T-cell (primary cell): ENCODE measurements at regions not wholly inside any gene's neighbourhood (a gene's known extent, or its start where the extent isn't known, plus 50 kb on each side); places are given as distances from the start of the nearest gene placed in this dataset.

Experiments used
- ATAC-seq, 4 experiments: fragments of 200-7000 bp in 3 of 4; fragments of 150-1000 bp in 1 of 4; cut with Tn5 transposase; replicated peaks in 1 of 4; 1 replicate in 3 of 4; 2 replicates in 1 of 4; pipeline ENCODE4 v1.10.0; 2021; ENCODE audit warnings: moderate library complexity in 3 of 4, mild to moderate bottlenecking in 2 of 4, moderate number of reproducible peaks in 1 of 4
- CTCF ChIA-PET, 2 donors: fragments of 300-600 bp; sonication (Branson Sonifier 250); formaldehyde crosslinking; loops; one replicate each; lab custom pipeline; 2022; ENCODE audit warnings: antibody characterized with exemption in 2 of 2; lab: Charles Lee
- POLR2A ChIA-PET, 2 donors: fragments of 300-600 bp; sonication (Branson Sonifier 250); formaldehyde crosslinking; loops; one replicate each; lab custom pipeline; 2022; ENCODE audit warnings: antibody characterized with exemption in 2 of 2; lab: Charles Lee
- DNase-seq, 35 experiments: peaks; one replicate each; pipeline versions ENCODE4 v3.0.0 to v3.0.0-alpha.2; 2013 to 2023
- H3K27ac ChIP-seq: one replicate; pipeline ENCODE4 v1.5.1; 2013; ENCODE audit warnings: low read length
- H3K27me3 ChIP-seq, 2 experiments: replicated peaks in 1 of 2; 1 replicate in 1 of 2; 2 replicates in 1 of 2; pipeline versions ENCODE4 v1.6.1 to v1.7.0; 2013; ENCODE audit warnings: low read length in 1 of 2, mixed read lengths in 1 of 2; ENCODE audit not compliant: control insufficient read depth in 2 of 2, insufficient read depth in 2 of 2; ENCODE audit errors: extremely low read depth in 1 of 2
- H3K36me3 ChIP-seq, 2 donors: 1 replicate in 1 of 2; 2 replicates in 1 of 2; pipeline versions ENCODE4 v1.6.1 to v1.7.0; 2013; ENCODE audit warnings: low read length in 1 of 2; ENCODE audit not compliant: control insufficient read depth in 2 of 2, insufficient read depth in 1 of 2; ENCODE audit errors: extremely low read depth in 1 of 2
- H3K4me1 ChIP-seq, 2 experiments: 1 replicate in 1 of 2; 2 replicates in 1 of 2; pipeline versions ENCODE4 v1.6.1 to v1.7.0; 2013; ENCODE audit warnings: low read length in 2 of 2, mixed read lengths in 1 of 2; ENCODE audit not compliant: insufficient read depth in 2 of 2, control insufficient read depth in 1 of 2; ENCODE audit errors: extremely low read depth in 1 of 2
- H3K4me3 ChIP-seq, 2 donors: 1 replicate in 1 of 2; 2 replicates in 1 of 2; pipeline versions ENCODE4 v1.5.1 to v1.7.0; 2013; ENCODE audit warnings: mild to moderate bottlenecking in 2 of 2, low read length in 1 of 2, moderate library complexity in 1 of 2; ENCODE audit not compliant: control insufficient read depth in 1 of 2; ENCODE audit errors: extremely low read depth in 1 of 2
- H3K9me3 ChIP-seq: 2 replicates; pipeline ENCODE4 v1.7.0; 2013
- H3K27ac Mint-ChIP-seq, 2 donors: one replicate each; pipeline ENCODE4 v1.8.0; 2020 to 2021; ENCODE audit warnings: mild to moderate bottlenecking in 2 of 2, mixed read lengths in 2 of 2
- H3K27me3 Mint-ChIP-seq, 2 donors: one replicate each; pipeline ENCODE4 v1.8.0; 2021 to 2022; ENCODE audit warnings: mixed read lengths in 2 of 2
- H3K36me3 Mint-ChIP-seq: one replicate; pipeline ENCODE4 v1.8.0; 2021; ENCODE audit warnings: mixed read lengths
- H3K4me1 Mint-ChIP-seq, 3 donors: one replicate each; pipeline ENCODE4 v1.8.0; 2020 to 2022; ENCODE audit warnings: mixed read lengths in 3 of 3, mild to moderate bottlenecking in 1 of 3
- H3K4me3 Mint-ChIP-seq, 3 donors: one replicate each; pipeline ENCODE4 v1.8.0; 2020 to 2022; ENCODE audit warnings: mild to moderate bottlenecking in 3 of 3, mixed read lengths in 3 of 3, moderate library complexity in 3 of 3
- H3K9me3 Mint-ChIP-seq, 3 donors: one replicate each; pipeline ENCODE4 v1.8.0; 2020 to 2022; ENCODE audit warnings: mixed read lengths in 3 of 3
- WGBS: methylation state at CpG from one replicate; pipeline ENCODE4 v1.1.5; 2013; ENCODE audit warnings: missing lambda C conversion rate; ENCODE audit not compliant: insufficient coverage; 5-methylcytosine and 5-hydroxymethylcytosine counted together

- H3K36me3 Mint-ChIP-seq, result no peaks in the 10 kb centered on the region
- peaks cover under 1 to 3% of the 10 kb centered on the region in 2 donors for H3K27me3 Mint-ChIP-seq
- Histone ChIP-seq H3K27ac (no peak overlapping the region), H3K4me3 (no peak overlapping the region), H3K4me1 (no peaks in the 10 kb centered on the region), H3K27me3 (peaks cover 0 to 3% of the 10 kb centered on the region in 2 experiments), H3K9me3 (no peaks in the 10 kb centered on the region), H3K36me3 (no peaks in the 10 kb centered on the region)
- H3K27ac Mint-ChIP-seq, result no peak overlapping the region
- ChIA-PET POLR2A (no interaction called here), CTCF (no interaction called here)
- ATAC-seq (no peak), DNase-seq (no peak)
- H3K4me3 Mint-ChIP-seq, result no peak overlapping the region
- peaks cover 0 to 6% (median 0%) of the 10 kb centered on the region in 3 donors for H3K4me1 Mint-ChIP-seq
- 90% methylated on average over 6 of the region's 9 CpGs for WGBS
- H3K9me3 Mint-ChIP-seq, result no peaks in the 10 kb centered on the region
Observed at GRCh38 chr20:50406610-50407136, 103.5 kb upstream of the PTPN1 start.

- H3K36me3 Mint-ChIP-seq, result no peaks in the 10 kb centered on the region
- H3K36me3 ChIP-seq, result no peaks in the 10 kb centered on the region
- ChIA-PET CTCF (no interaction called here), POLR2A (interaction anchor here in 1 of 2 donors (0.5 kb wide), 1 partner anchor 49 kb away, joined by 5 read pairs; no protein-coding TSS in a partner anchor)
- peaks cover 0 to 5% (median 0%) of the 10 kb centered on the region in 3 donors for H3K4me1 Mint-ChIP-seq
- ATAC-seq, result no peak
- no peak for DNase-seq
- no peak overlapping the region for H3K27ac Mint-ChIP-seq
- H3K27me3 ChIP-seq, result peaks cover 0 to 5% of the 10 kb centered on the region in 2 experiments
- no peak overlapping the region for H3K4me3 Mint-ChIP-seq
- no peaks in the 10 kb centered on the region for H3K9me3 ChIP-seq
- H3K27me3 Mint-ChIP-seq, result peaks cover 3 to 5% of the 10 kb centered on the region in 2 donors
- H3K27ac ChIP-seq, result no peak overlapping the region
- peaks cover 0 to 4% (median 0%) of the 10 kb centered on the region in 3 donors for H3K9me3 Mint-ChIP-seq
- no peaks in the 10 kb centered on the region for H3K4me1 ChIP-seq
- no peak overlapping the region for H3K4me3 ChIP-seq
- WGBS, result 73% methylated on average over 15 of the region's 15 CpGs
Observed at GRCh38 chr20:50408526-50409364, 101.4 kb upstream of the PTPN1 start.

- Mint-ChIP-seq H3K4me1 (no peaks in the 10 kb centered on the region), H3K9me3 (peaks cover 0 to 4% (median 0%) of the 10 kb centered on the region in 3 donors), H3K27me3 (peaks cover 3 to 5% of the 10 kb centered on the region in 2 donors), H3K4me3 (no peak overlapping the region), H3K36me3 (no peaks in the 10 kb centered on the region), H3K27ac (no peak overlapping the region)
- ATAC-seq, result no peak
- Histone ChIP-seq H3K27ac (no peak overlapping the region), H3K4me1 (no peaks in the 10 kb centered on the region), H3K4me3 (no peak overlapping the region), H3K9me3 (no peaks in the 10 kb centered on the region), H3K36me3 (no peaks in the 10 kb centered on the region), H3K27me3 (peaks cover 0 to 3% of the 10 kb centered on the region in 2 experiments)
- no CpG with 5 or more reads among the region's 3 CpGs for WGBS
- CTCF ChIA-PET, result no interaction called here
- POLR2A ChIA-PET, result interaction anchor here in 1 of 2 donors (0.5 kb wide), 1 partner anchor 49 kb away, joined by 5 read pairs; no protein-coding TSS in a partner anchor
- no peak for DNase-seq
Observed at GRCh38 chr20:50409495-50409894, 100.7 kb upstream of the PTPN1 start.

- no peaks in the 10 kb centered on the region for H3K4me1 Mint-ChIP-seq
- 100% methylated on average over 1 of the region's 7 CpGs for WGBS
- ATAC-seq, result no peak
Observed at GRCh38 chr20:50410343-50410742, 99.8 kb upstream of the PTPN1 start.

GRCh38 chr20:50412069-50412468 lies 98.1 kb upstream of the PTPN1 start:
- Mint-ChIP-seq H3K27ac (no peak overlapping the region), H3K36me3 (no peaks in the 10 kb centered on the region), H3K9me3 (peaks cover 0 to 4% (median 0%) of the 10 kb centered on the region in 3 donors), H3K27me3 (peaks cover 3% of the 10 kb centered on the region in 2 donors), H3K4me1 (no peaks in the 10 kb centered on the region), H3K4me3 (no peak overlapping the region)
- Histone ChIP-seq H3K27me3 (peaks cover 0 to 8% of the 10 kb centered on the region in 2 experiments), H3K4me3 (no peak overlapping the region), H3K9me3 (no peaks in the 10 kb centered on the region), H3K36me3 (no peaks in the 10 kb centered on the region), H3K4me1 (no peaks in the 10 kb centered on the region), H3K27ac (no peak overlapping the region)
- 100% methylated on average over 2 of the region's 6 CpGs for WGBS
- no peak for DNase-seq
- no peak for ATAC-seq
- CTCF ChIA-PET, result no interaction called here
- POLR2A ChIA-PET, result no interaction called here

More at GRCh38 chr20:50410343-50410742, 99.8 kb upstream of the PTPN1 start:
- H3K27ac ChIP-seq, result no peak overlapping the region
- H3K9me3 Mint-ChIP-seq, result peaks cover 0 to 4% (median 0%) of the 10 kb centered on the region in 3 donors
- H3K4me1 ChIP-seq, result no peaks in the 10 kb centered on the region
- no peaks in the 10 kb centered on the region for H3K36me3 Mint-ChIP-seq
- no peak overlapping the region for H3K4me3 Mint-ChIP-seq
- peaks cover 0 to 2% of the 10 kb centered on the region in 2 experiments for H3K27me3 ChIP-seq
- no peak overlapping the region for H3K27ac Mint-ChIP-seq
- H3K9me3 ChIP-seq, result no peaks in the 10 kb centered on the region
- H3K27me3 Mint-ChIP-seq, result peaks cover 3% of the 10 kb centered on the region in 2 donors
- DNase-seq, result no peak
- CTCF ChIA-PET, result no interaction called here
- H3K36me3 ChIP-seq, result no peaks in the 10 kb centered on the region
- POLR2A ChIA-PET, result no interaction called here
- no peak overlapping the region for H3K4me3 ChIP-seq

- Mint-ChIP-seq H3K4me1 (no peaks in the 10 kb centered on the region), H3K27ac (no peak overlapping the region), H3K27me3 (peaks cover 3% of the 10 kb centered on the region in 2 donors), H3K9me3 (peaks cover 0 to 4% (median 0%) of the 10 kb centered on the region in 3 donors), H3K36me3 (no peaks in the 10 kb centered on the region), H3K4me3 (no peak overlapping the region)
- Histone ChIP-seq H3K4me1 (no peaks in the 10 kb centered on the region), H3K27me3 (peaks cover 0 to 8% of the 10 kb centered on the region in 2 experiments), H3K36me3 (no peaks in the 10 kb centered on the region), H3K4me3 (no peak overlapping the region), H3K9me3 (no peaks in the 10 kb centered on the region), H3K27ac (no peak overlapping the region)
- WGBS, result 58% methylated on average over 2 of the region's 7 CpGs
- POLR2A ChIA-PET, result no interaction called here
- ATAC-seq (no peak), DNase-seq (no peak)
- CTCF ChIA-PET, result no interaction called here
Observed at GRCh38 chr20:50412499-50412898, 97.7 kb upstream of the PTPN1 start.
